GM12878 (cell line): ENCODE measurements at regions not wholly inside any gene's neighbourhood (a gene's known extent, or its start where the extent isn't known, plus 50 kb on each side); places are given as distances from the start of the nearest gene placed in this dataset.

Experiments used
- ATAC-seq: fragments of 200-7000 bp; cut with Tn5 transposase; 3 replicates; pipeline ENCODE4 v1.9.1; 2020; ENCODE audit warnings: mild to moderate bottlenecking, moderate library complexity
- BruUV-seq: library from RNA; stranded (reverse); fragments of 400-500 nt; replicated peaks from 2 replicates; lab custom pipeline; 2021; lab: Mats Ljungman, UMichigan
- CTCF ChIA-PET: fragments of 300-600 bp; sonication (Branson Sonifier 250); formaldehyde crosslinking; extraction: SDS; loops from one replicate; lab custom pipeline; 2021; ENCODE audit warnings: inconsistent platforms; lab: Yijun Ruan, JAX
- POLR2A ChIA-PET: fragments of 350-600 bp; formaldehyde crosslinking; extraction: SDS; loops from one replicate; lab custom pipeline; 2021; ENCODE audit warnings: inconsistent platforms; lab: Charles Lee
- RAD21 ChIA-PET: fragments of 300-600 bp; sonication (Branson Sonifier 250); formaldehyde crosslinking; loops from one replicate; lab custom pipeline; 2023; ENCODE audit warnings: antibody characterized with exemption; ENCODE audit not compliant: unreplicated experiment; lab: Charles Lee
- SMC1A ChIA-PET: fragments of 300-600 bp; sonication (Branson Sonifier 250); formaldehyde crosslinking; loops from one replicate; lab custom pipeline; 2023; ENCODE audit not compliant: unreplicated experiment, uncharacterized antibody; lab: Charles Lee
- DNase-seq: peaks from one replicate; pipeline ENCODE4 v3.0.0-alpha.2; 2011; ENCODE audit warnings: low read depth, low spot score
- FAIRE-seq: peaks from 3 replicates; lab custom pipeline; 2011; peaks lifted over from hg19 to GRCh38; lab: Jason Lieb, UNC
- H2AFZ ChIP-seq: 2 replicates; pipeline ENCODE4 v1.6.0; 2011; ENCODE audit warnings: low read depth, low read length, control low read depth; ENCODE audit not compliant: control insufficient read depth
- H3K27ac ChIP-seq: 2 replicates; pipeline ENCODE4 v1.5.1; 2011; ENCODE audit warnings: control low read depth; ENCODE audit not compliant: control insufficient read depth, insufficient read depth
- H3K27me3 ChIP-seq, 2 experiments: replicated peaks in 1 of 2; 2 replicates each; pipeline versions ENCODE4 v1.6.0 to v1.6.1; 2011; ENCODE audit warnings: low read length in 1 of 2; ENCODE audit not compliant: control insufficient read depth in 2 of 2, insufficient read depth in 2 of 2
- H3K36me3 ChIP-seq, 2 experiments: 2 replicates each; pipeline ENCODE4 v1.5.1; 2011; ENCODE audit warnings: low read length in 1 of 2; ENCODE audit not compliant: control insufficient read depth in 2 of 2, insufficient read depth in 2 of 2
- H3K4me1 ChIP-seq: 2 replicates; pipeline ENCODE4 v1.6.1; 2011; ENCODE audit warnings: mild to moderate bottlenecking, low read length, moderate library complexity, mixed read lengths; ENCODE audit not compliant: control insufficient read depth, insufficient read depth
- H3K4me2 ChIP-seq: 2 replicates; pipeline ENCODE4 v1.6.0; 2011; ENCODE audit warnings: control low read depth; ENCODE audit not compliant: control insufficient read depth, insufficient read depth
- H3K4me3 ChIP-seq: fragments of 200-600 bp; sonication (generic); 2 replicates; pipeline ENCODE4 v1.5.1; 2016
- H3K79me2 ChIP-seq: 2 replicates; pipeline ENCODE4 v1.6.0; 2011; ENCODE audit warnings: low read length; ENCODE audit not compliant: control insufficient read depth, insufficient read depth
- H3K9ac ChIP-seq: 2 replicates; pipeline ENCODE4 v1.8.0; 2011; ENCODE audit warnings: low read length, control low read depth, mixed read lengths; ENCODE audit not compliant: control insufficient read depth, insufficient read depth
- H3K9me3 ChIP-seq: replicated peaks from 3 replicates; pipeline ENCODE4 v1.5.1; 2011; ENCODE audit warnings: mild to moderate bottlenecking, low read length; ENCODE audit not compliant: control insufficient read depth, insufficient read depth
- H4K20me1 ChIP-seq: 2 replicates; pipeline ENCODE4 v1.6.0; 2011; ENCODE audit not compliant: control insufficient read depth, insufficient read depth
- CHD2 ChIP-seq: IDR thresholded peaks from 2 replicates; pipeline ENCODE4 v1.6.1; 2011; ENCODE audit warnings: low read depth, low read length, improper control_type of control experiment, borderline replicate concordance
- DPF2 ChIP-seq: fragments of 450-650 bp; IDR thresholded peaks from 2 replicates; pipeline ENCODE4 v1.6.1; 2017; ENCODE audit warnings: mild to moderate bottlenecking
- FOXK2 ChIP-seq: fragments of 450-650 bp; IDR thresholded peaks from 2 replicates; pipeline ENCODE4 v1.6.1; 2017; ENCODE audit warnings: mild to moderate bottlenecking, moderate library complexity
- HDAC6 ChIP-seq: fragments of 200-600 bp; sonication (generic); IDR thresholded peaks from one replicate; pipeline ENCODE4 v1.8.0; 2017; ENCODE audit warnings: antibody characterized with exemption; ENCODE audit not compliant: unreplicated experiment
- IRF3 ChIP-seq: fragments of 450-650 bp; IDR thresholded peaks from 2 replicates; pipeline ENCODE4 v1.6.1; 2014; ENCODE audit warnings: mild to moderate bottlenecking
- NBN ChIP-seq: fragments of 450-650 bp; IDR thresholded peaks from 2 replicates; pipeline ENCODE4 v1.6.1; 2016
- NR2C1 ChIP-seq: fragments of 450-650 bp; IDR thresholded peaks from 2 replicates; pipeline ENCODE4 v1.6.1; 2017; ENCODE audit warnings: antibody characterized with exemption, mild to moderate bottlenecking, moderate library complexity
- NR2C2 ChIP-seq: IDR thresholded peaks from 2 replicates; pipeline ENCODE4 v1.6.1; 2011; ENCODE audit warnings: borderline replicate concordance, low read depth; ENCODE audit not compliant: control insufficient read depth, insufficient read length
- RAD51 ChIP-seq: fragments of 450-650 bp; IDR thresholded peaks from 2 replicates; pipeline ENCODE4 v1.6.1; 2016; ENCODE audit warnings: moderate library complexity, mild to moderate bottlenecking, inconsistent platforms
- RFX5 ChIP-seq: IDR thresholded peaks from 2 replicates; pipeline ENCODE4 v1.6.1; 2011; ENCODE audit warnings: low read depth, low read length, improper control_type of control experiment
- SIN3A ChIP-seq: IDR thresholded peaks from 2 replicates; pipeline ENCODE4 v1.6.1; 2012; ENCODE audit warnings: low read depth, low read length, improper control_type of control experiment
- SMAD1 ChIP-seq: fragments of 450-650 bp; IDR thresholded peaks from 2 replicates; pipeline ENCODE4 v1.6.1; 2018; ENCODE audit warnings: mild to moderate bottlenecking, low read depth; ENCODE audit not compliant: partially characterized antibody
- SMAD5 ChIP-seq: IDR thresholded peaks from 2 replicates; pipeline ENCODE4 v1.6.1; 2016; ENCODE audit warnings: antibody characterized with exemption, low read depth
- SREBF2 ChIP-seq: IDR thresholded peaks from 2 replicates; pipeline ENCODE4 v1.6.1; 2012; ENCODE audit warnings: mild to moderate bottlenecking, low read length
- ZNF274 ChIP-seq: IDR thresholded peaks from one replicate; pipeline ENCODE4 v1.8.0; 2011; ENCODE audit not compliant: insufficient read length, insufficient read depth
- ZZZ3 ChIP-seq: IDR thresholded peaks from 2 replicates; pipeline ENCODE4 v1.6.1; 2011; ENCODE audit warnings: low read depth; ENCODE audit not compliant: control insufficient read depth, insufficient read length
- WGBS: methylation state at CpG from one replicate; pipeline ENCODE4 v1.1.6; 2016; ENCODE audit warnings: low lambda C conversion rate; ENCODE audit not compliant: insufficient replicate concordance, insufficient coverage; ENCODE audit errors: missing lambda C conversion rate; 5-methylcytosine and 5-hydroxymethylcytosine counted together
- in situ Hi-C: fragments of 300-500 bp; cut with MboI; formaldehyde crosslinking; loops from 9 replicates; pipeline ENCODE4 v1.14.3; 2018; ENCODE audit warnings: mixed read lengths
- intact Hi-C: fragments of 100-400 bp; cut with micrococcal nuclease; formaldehyde crosslinking; loops from one replicate; pipeline ENCODE4 v1.14.2; 2022; ENCODE audit not compliant: unreplicated experiment
- TF ChIP-seq, protein P1 (sequence below): IDR thresholded peaks from 2 replicates; pipeline ENCODE4 v1.6.1; 2012; ENCODE audit warnings: mild to moderate bottlenecking, low read depth, low read length
- TF ChIP-seq, protein P2 (sequence below): IDR thresholded peaks from 2 replicates; pipeline ENCODE4 v1.6.1; 2012; ENCODE audit warnings: low read length, inconsistent platforms
- TF ChIP-seq, protein P3 (sequence below), 3 experiments: IDR thresholded peaks in 2 of 3; conservative IDR thresholded peaks in 1 of 3; 2 replicates each; pipeline ENCODE4 v1.5.1; 2011; ENCODE audit warnings: low read depth in 3 of 3, low read length in 3 of 3, mild to moderate bottlenecking in 3 of 3, control low read depth in 2 of 3, moderate library complexity in 2 of 3, inconsistent platforms in 1 of 3, mixed read lengths in 1 of 3; ENCODE audit not compliant: control insufficient read depth in 2 of 3, insufficient read depth in 1 of 3; ENCODE audit errors: extremely low read depth in 1 of 3

DNA sequence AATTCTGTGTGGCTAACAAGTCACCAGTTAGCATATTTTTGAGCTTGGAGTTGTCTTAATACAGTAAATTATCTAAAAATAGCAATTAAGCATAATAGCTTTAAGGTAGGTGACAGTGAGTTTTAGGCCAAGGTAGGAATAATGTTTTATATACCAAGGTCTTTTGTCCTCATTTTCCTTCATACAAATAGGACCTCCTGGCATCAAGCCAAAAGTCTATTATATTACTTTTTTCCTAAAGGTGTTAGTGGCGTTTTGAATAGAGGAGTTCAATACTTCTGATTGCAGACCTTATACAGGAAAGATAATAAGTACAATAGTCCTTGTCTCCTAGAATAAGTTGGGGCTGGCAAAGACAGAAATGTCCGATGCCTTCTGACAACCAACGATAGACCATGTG, 2277.7 kb downstream of the TP53TG3F start (continued):
- TF ChIP-seq, protein P1, sequence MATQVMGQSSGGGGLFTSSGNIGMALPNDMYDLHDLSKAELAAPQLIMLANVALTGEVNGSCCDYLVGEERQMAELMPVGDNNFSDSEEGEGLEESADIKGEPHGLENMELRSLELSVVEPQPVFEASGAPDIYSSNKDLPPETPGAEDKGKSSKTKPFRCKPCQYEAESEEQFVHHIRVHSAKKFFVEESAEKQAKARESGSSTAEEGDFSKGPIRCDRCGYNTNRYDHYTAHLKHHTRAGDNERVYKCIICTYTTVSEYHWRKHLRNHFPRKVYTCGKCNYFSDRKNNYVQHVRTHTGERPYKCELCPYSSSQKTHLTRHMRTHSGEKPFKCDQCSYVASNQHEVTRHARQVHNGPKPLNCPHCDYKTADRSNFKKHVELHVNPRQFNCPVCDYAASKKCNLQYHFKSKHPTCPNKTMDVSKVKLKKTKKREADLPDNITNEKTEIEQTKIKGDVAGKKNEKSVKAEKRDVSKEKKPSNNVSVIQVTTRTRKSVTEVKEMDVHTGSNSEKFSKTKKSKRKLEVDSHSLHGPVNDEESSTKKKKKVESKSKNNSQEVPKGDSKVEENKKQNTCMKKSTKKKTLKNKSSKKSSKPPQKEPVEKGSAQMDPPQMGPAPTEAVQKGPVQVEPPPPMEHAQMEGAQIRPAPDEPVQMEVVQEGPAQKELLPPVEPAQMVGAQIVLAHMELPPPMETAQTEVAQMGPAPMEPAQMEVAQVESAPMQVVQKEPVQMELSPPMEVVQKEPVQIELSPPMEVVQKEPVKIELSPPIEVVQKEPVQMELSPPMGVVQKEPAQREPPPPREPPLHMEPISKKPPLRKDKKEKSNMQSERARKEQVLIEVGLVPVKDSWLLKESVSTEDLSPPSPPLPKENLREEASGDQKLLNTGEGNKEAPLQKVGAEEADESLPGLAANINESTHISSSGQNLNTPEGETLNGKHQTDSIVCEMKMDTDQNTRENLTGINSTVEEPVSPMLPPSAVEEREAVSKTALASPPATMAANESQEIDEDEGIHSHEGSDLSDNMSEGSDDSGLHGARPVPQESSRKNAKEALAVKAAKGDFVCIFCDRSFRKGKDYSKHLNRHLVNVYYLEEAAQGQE: no peak
- TF ChIP-seq SMAD1: no peak

GRCh38 chr16:35741546-35741945, 2282.1 kb downstream of the TP53TG3F start:
- H3K4me2 ChIP-seq: no peak overlapping the region
- SMC1A ChIA-PET: no interaction called here
- BruUV-seq: no TSS peak
- 24% methylated on average over 4 of the region's 4 CpGs for WGBS
- intact Hi-C loops: no loop called here
- H4K20me1 ChIP-seq: no peaks in the 10 kb centered on the region
- FAIRE-seq: no peak
- no peak overlapping the region for H3K9ac ChIP-seq
- RAD21 ChIA-PET: no interaction called here
- no peaks in the 10 kb centered on the region; the same call in 2 of the 3 replicates for H3K9me3 ChIP-seq
- no peak overlapping the region for H2AFZ ChIP-seq
- no peak overlapping the region for H3K27ac ChIP-seq
- H3K36me3 ChIP-seq: no peaks in the 10 kb centered on the region
- H3K79me2 ChIP-seq: no peaks in the 10 kb centered on the region
- no peak for ATAC-seq
- no peak for DNase-seq
- no peaks in the 10 kb centered on the region for H3K27me3 ChIP-seq
- H3K4me1 ChIP-seq: no peaks in the 10 kb centered on the region
- in situ Hi-C loops: no loop called here
- POLR2A ChIA-PET: no interaction called here
- no peak overlapping the region for H3K4me3 ChIP-seq
- CTCF ChIA-PET: no interaction called here
- TF ChIP-seq FOXK2: no peak
- no peak for TF ChIP-seq NR2C2
- TF ChIP-seq RFX5: no peak
- TF ChIP-seq, protein P2, sequence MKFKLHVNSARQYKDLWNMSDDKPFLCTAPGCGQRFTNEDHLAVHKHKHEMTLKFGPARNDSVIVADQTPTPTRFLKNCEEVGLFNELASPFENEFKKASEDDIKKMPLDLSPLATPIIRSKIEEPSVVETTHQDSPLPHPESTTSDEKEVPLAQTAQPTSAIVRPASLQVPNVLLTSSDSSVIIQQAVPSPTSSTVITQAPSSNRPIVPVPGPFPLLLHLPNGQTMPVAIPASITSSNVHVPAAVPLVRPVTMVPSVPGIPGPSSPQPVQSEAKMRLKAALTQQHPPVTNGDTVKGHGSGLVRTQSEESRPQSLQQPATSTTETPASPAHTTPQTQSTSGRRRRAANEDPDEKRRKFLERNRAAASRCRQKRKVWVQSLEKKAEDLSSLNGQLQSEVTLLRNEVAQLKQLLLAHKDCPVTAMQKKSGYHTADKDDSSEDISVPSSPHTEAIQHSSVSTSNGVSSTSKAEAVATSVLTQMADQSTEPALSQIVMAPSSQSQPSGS: no peak
- TF ChIP-seq, protein P3, sequence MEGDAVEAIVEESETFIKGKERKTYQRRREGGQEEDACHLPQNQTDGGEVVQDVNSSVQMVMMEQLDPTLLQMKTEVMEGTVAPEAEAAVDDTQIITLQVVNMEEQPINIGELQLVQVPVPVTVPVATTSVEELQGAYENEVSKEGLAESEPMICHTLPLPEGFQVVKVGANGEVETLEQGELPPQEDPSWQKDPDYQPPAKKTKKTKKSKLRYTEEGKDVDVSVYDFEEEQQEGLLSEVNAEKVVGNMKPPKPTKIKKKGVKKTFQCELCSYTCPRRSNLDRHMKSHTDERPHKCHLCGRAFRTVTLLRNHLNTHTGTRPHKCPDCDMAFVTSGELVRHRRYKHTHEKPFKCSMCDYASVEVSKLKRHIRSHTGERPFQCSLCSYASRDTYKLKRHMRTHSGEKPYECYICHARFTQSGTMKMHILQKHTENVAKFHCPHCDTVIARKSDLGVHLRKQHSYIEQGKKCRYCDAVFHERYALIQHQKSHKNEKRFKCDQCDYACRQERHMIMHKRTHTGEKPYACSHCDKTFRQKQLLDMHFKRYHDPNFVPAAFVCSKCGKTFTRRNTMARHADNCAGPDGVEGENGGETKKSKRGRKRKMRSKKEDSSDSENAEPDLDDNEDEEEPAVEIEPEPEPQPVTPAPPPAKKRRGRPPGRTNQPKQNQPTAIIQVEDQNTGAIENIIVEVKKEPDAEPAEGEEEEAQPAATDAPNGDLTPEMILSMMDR (IDR thresholded peaks at IDR 0.05 in 2 of 3, conservative IDR thresholded peaks at IDR 0.05 in 1 of 3; ENCODE audit: control insufficient read depth in 2 of 3, extremely low read depth in 1 of 3, insufficient read depth in 1 of 3, low read depth in 3 of 3, low read length in 3 of 3): no peak
- TF ChIP-seq IRF3: no peak
- TF ChIP-seq SMAD5: no peak
- no peak for TF ChIP-seq HDAC6
- TF ChIP-seq SIN3A: no peak
- TF ChIP-seq CHD2: no peak
- TF ChIP-seq SREBF2: no peak
- no peak for TF ChIP-seq ZZZ3
- no peak for TF ChIP-seq NR2C1
- TF ChIP-seq NBN: no peak
- no peak for TF ChIP-seq RAD51
- TF ChIP-seq ZNF274: no peak
- no peak for TF ChIP-seq DPF2
